Uterus (tissue), 2 donors: ENCODE measurements at regions not wholly inside any gene's neighbourhood (a gene's known extent, or its start where the extent isn't known, plus 50 kb on each side); places are given as distances from the start of the nearest gene placed in this dataset.

Experiments
- POLR2A ChIP-seq, 2 donors: fragments of 450-650 bp; IDR thresholded peaks; one replicate each; pipeline ENCODE4 v1.6.1; 2016; ENCODE audit warnings: antibody characterized with exemption in 2 of 2, mild to moderate bottlenecking in 1 of 2, moderate library complexity in 1 of 2
- TF ChIP-seq, protein P1 (sequence below), 4 experiments: fragments of 200-600 bp in 2 of 4; fragments of 450-650 bp in 2 of 4; sonication (generic) in 2 of 4; IDR thresholded peaks; one replicate each; pipeline ENCODE4 v1.5.1; 2016 to 2019; ENCODE audit warnings: antibody characterized with exemption in 4 of 4, mild to moderate bottlenecking in 2 of 4, moderate library complexity in 1 of 4

DNA sequence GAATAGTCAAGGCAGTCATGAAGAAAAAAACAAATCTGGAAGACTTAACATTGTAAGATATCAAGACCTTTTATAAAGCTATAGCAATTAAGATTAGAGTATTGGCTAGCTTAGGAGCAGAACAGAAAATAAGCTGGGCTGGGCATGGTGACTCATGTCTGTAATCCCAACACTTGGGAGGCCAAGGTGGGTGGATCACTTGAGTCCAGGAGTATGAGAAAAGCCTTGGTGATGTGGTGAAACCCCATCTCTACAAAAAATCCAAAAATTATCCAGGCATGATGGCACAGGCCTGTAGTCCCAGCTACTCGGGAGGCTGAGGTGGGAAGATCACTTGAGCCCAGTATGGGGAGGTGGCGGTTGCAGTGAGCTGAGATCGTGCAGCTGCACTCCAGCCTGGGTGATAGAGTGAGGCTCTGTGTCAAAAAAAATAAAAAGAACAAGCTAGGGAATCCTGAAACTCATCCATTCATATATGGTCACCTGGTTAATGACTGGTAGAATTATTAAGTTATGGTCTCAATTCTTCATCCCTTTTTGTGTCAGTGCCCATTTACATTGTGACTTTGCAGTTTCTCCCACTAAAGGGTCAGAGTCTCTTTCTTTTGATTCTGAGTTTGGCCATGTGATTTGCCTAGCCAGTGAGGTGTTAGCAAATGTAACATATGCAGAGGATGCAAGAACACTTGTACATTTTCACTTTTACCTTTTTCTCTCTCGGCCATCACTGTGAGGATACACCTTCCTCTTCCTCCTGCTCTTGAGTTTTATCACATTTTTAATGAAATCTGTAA, 144.6 kb upstream of the SGCD start:
- TF ChIP-seq, protein P1, sequence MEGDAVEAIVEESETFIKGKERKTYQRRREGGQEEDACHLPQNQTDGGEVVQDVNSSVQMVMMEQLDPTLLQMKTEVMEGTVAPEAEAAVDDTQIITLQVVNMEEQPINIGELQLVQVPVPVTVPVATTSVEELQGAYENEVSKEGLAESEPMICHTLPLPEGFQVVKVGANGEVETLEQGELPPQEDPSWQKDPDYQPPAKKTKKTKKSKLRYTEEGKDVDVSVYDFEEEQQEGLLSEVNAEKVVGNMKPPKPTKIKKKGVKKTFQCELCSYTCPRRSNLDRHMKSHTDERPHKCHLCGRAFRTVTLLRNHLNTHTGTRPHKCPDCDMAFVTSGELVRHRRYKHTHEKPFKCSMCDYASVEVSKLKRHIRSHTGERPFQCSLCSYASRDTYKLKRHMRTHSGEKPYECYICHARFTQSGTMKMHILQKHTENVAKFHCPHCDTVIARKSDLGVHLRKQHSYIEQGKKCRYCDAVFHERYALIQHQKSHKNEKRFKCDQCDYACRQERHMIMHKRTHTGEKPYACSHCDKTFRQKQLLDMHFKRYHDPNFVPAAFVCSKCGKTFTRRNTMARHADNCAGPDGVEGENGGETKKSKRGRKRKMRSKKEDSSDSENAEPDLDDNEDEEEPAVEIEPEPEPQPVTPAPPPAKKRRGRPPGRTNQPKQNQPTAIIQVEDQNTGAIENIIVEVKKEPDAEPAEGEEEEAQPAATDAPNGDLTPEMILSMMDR (IDR thresholded peaks at IDR 0.05): no peak
- TF ChIP-seq POLR2A (IDR thresholded peaks at IDR 0.05): no peak
